ENCODE measurements at regions not wholly inside any gene's neighbourhood (a gene's known extent, or its start where the extent isn't known, plus 50 kb on each side); places are given as distances from the start of the nearest gene placed in this dataset.

GRCh38 chr14:36426113-36426512 lies 93.9 kb downstream of the NKX2-1 start:
- DNase-seq = no peak
- no peaks in the 10 kb centered on the region for H3K9me3 ChIP-seq (ENCODE audit: control insufficient read depth, insufficient read depth, low read length)
- in situ Hi-C loops (cut with MboI; ENCODE audit: low sequenced_read_pairs) (no loop called here), intact Hi-C loops (cut with micrococcal nuclease) (no loop called here), dilution Hi-C loops (cut with HindIII; ENCODE audit: low sequenced_read_pairs, unreplicated experiment) (no loop called here)
- H3K4ac ChIP-seq (ENCODE audit: low read depth, low read length) = no peak overlapping the region
- no peak overlapping the region for H3K27ac ChIP-seq (ENCODE audit: insufficient read depth, low read length)
- no peak overlapping the region for H4K8ac ChIP-seq (ENCODE audit: low read depth in 2 of 2, low read length in 2 of 2)
- H3K27me3 ChIP-seq (ENCODE audit: control insufficient read depth, insufficient read depth, low read length) = no peaks in the 10 kb centered on the region
- no peaks in the 10 kb centered on the region for H3K79me1 ChIP-seq (ENCODE audit: low read depth in 1 of 2, low read length in 2 of 2)
- H2BK120ac ChIP-seq (ENCODE audit: low read depth, low read length) = no peak overlapping the region
- no peak overlapping the region for H3K9ac ChIP-seq (ENCODE audit: low read depth, low read length)
- no peak for TF ChIP-seq BHLHE40 (IDR thresholded peaks at IDR 0.05; ENCODE audit: low read depth, low read length)
- no peak for TF ChIP-seq RFX5 (IDR thresholded peaks at IDR 0.05; ENCODE audit: low read depth, low read length)
- TF ChIP-seq CTCF (conservative IDR thresholded peaks at IDR 0.05; ENCODE audit: low read depth, low read length) = no peak
- no peak for TF ChIP-seq ELK1 (IDR thresholded peaks at IDR 0.05; ENCODE audit: borderline replicate concordance, low read depth, low read length)
- TF ChIP-seq NFE2L2 (IDR thresholded peaks at IDR 0.05; ENCODE audit: low read depth, low read length) = no peak
- TF ChIP-seq POLR2A (IDR thresholded peaks at IDR 0.05; ENCODE audit: low read depth, low read length) = no peak
- no peak for TF ChIP-seq MAFK (IDR thresholded peaks at IDR 0.05; ENCODE audit: low read depth, low read length)
- TF ChIP-seq FOS (IDR thresholded peaks at IDR 0.05; ENCODE audit: low read depth, low read length) = no peak
- no peak for TF ChIP-seq RAD21 (IDR thresholded peaks at IDR 0.05; ENCODE audit: low read length)
- no peak for TF ChIP-seq CHD1 (IDR thresholded peaks at IDR 0.05; ENCODE audit: low read depth, low read length)
- no peak for TF ChIP-seq RCOR1 (IDR thresholded peaks at IDR 0.05; ENCODE audit: insufficient replicate concordance, low read length)
- TF ChIP-seq SMC3 (IDR thresholded peaks at IDR 0.05; ENCODE audit: low read depth, low read length) = no peak
- no peak for TF ChIP-seq MXI1 (IDR thresholded peaks at IDR 0.05; ENCODE audit: borderline replicate concordance, low read depth, low read length)
- no peak for TF ChIP-seq CEBPB (IDR thresholded peaks at IDR 0.05; ENCODE audit: low read depth, low read length)
- TF ChIP-seq MAZ (IDR thresholded peaks at IDR 0.05; ENCODE audit: borderline replicate concordance, low read depth, low read length) = no peak
- no peak for TF ChIP-seq USF2 (IDR thresholded peaks at IDR 0.05; ENCODE audit: low read depth, low read length)
- no peak overlapping the region for H3K23ac ChIP-seq (ENCODE audit: low read depth, low read length)
- H3K18ac ChIP-seq (ENCODE audit: low read depth, low read length) = no peak overlapping the region
- no peaks in the 10 kb centered on the region for H3K4me1 ChIP-seq (ENCODE audit: control insufficient read depth, insufficient read depth, low read length)
- no peak for ATAC-seq (ENCODE audit: low read depth)
- no peak overlapping the region for H2BK20ac ChIP-seq (ENCODE audit: low read depth, low read length)
- H3K56ac ChIP-seq (ENCODE audit: extremely low read depth, insufficient read depth, low read length) = no peak overlapping the region
- H3K36me3 ChIP-seq (ENCODE audit: control insufficient read depth, insufficient read depth, low read length) = no peaks in the 10 kb centered on the region
- H2AFZ ChIP-seq (replicated peaks; ENCODE audit: low read length, poor library complexity) = no peak overlapping the region
- no peak overlapping the region for H2BK5ac ChIP-seq (ENCODE audit: low read depth, low read length, poor library complexity, severe bottlenecking)
- CTCF ChIA-PET = no interaction called here
- no peak overlapping the region for H2BK15ac ChIP-seq (ENCODE audit: low read depth, low read length)
- no peaks in the 10 kb centered on the region for H3K9me1 ChIP-seq (ENCODE audit: insufficient read depth, low read length)
- H3K4me2 ChIP-seq (ENCODE audit: low read depth, low read length) = no peak overlapping the region
- no peak overlapping the region for H2AK9ac ChIP-seq (replicated peaks; ENCODE audit: low read depth, low read length, poor library complexity)
- H4K5ac ChIP-seq (ENCODE audit: low read depth, low read length) = no peak overlapping the region
- H4K20me1 ChIP-seq (ENCODE audit: insufficient read depth, low read length) = no peaks in the 10 kb centered on the region
- H3K4me3 ChIP-seq (ENCODE audit: insufficient read depth, low read depth, low read length) = no peak overlapping the region
- H3K14ac ChIP-seq (replicated peaks; ENCODE audit: low read depth, low read length) = no peak overlapping the region
- no peak overlapping the region for H4K91ac ChIP-seq (ENCODE audit: insufficient read depth, low read depth, low read length)
- H2AK5ac ChIP-seq (ENCODE audit: low read depth, low read length) = no peak overlapping the region
- no TSS peak for BruUV-seq (replicated peaks)
- POLR2A ChIA-PET (ENCODE audit: unreplicated experiment) = no interaction called here
